Transverse colon (tissue), 4 donors: ENCODE measurements at regions not wholly inside any gene's neighbourhood (a gene's known extent, or its start where the extent isn't known, plus 50 kb on each side); places are given as distances from the start of the nearest gene placed in this dataset.

Experiments
- DNase-seq: peaks from one replicate; pipeline ENCODE4 v3.0.0-alpha.2; 2019
- H3K27ac ChIP-seq, 4 donors: fragments of 200-600 bp; sonication (generic); 2 replicates each; pipeline ENCODE4 v1.5.1; 2016 to 2018; ENCODE audit warnings: inconsistent platforms in 4 of 4
- H3K27me3 ChIP-seq: fragments of 200-600 bp; sonication (generic); 2 replicates; pipeline ENCODE4 v1.5.1; 2017; ENCODE audit warnings: inconsistent platforms
- H3K36me3 ChIP-seq, 4 donors: fragments of 200-600 bp; sonication (generic); 2 replicates each; pipeline ENCODE4 v1.5.1; 2017 to 2019; ENCODE audit warnings: inconsistent platforms in 4 of 4
- H3K4me1 ChIP-seq, 4 donors: fragments of 200-600 bp; sonication (generic); 2 replicates each; pipeline ENCODE4 v1.5.1; 2017 to 2020; ENCODE audit warnings: inconsistent platforms in 4 of 4
- H3K4me3 ChIP-seq, 4 donors: fragments of 200-600 bp; sonication (generic); 1 replicate in 1 of 4; 2 replicates in 3 of 4; pipeline versions ENCODE4 v1.5.1 to v1.6.1; 2017 to 2019; ENCODE audit warnings: inconsistent platforms in 4 of 4
- H3K9me3 ChIP-seq, 2 donors: fragments of 200-600 bp; sonication (generic); 2 replicates each; pipeline ENCODE4 v1.5.1; 2017 to 2019; ENCODE audit warnings: inconsistent platforms in 2 of 2
- EP300 ChIP-seq: sonication (generic); formaldehyde crosslinking; IDR thresholded peaks from one replicate; pipeline ENCODE4 v1.6.1; 2017; ENCODE audit warnings: antibody characterized with exemption, low read depth
- POLR2A ChIP-seq: fragments of 450-650 bp; IDR thresholded peaks from one replicate; pipeline ENCODE4 v1.6.1; 2016; ENCODE audit warnings: antibody characterized with exemption, mild to moderate bottlenecking, moderate library complexity
- POLR2AphosphoS5 ChIP-seq, 3 donors: sonication (generic); formaldehyde crosslinking; IDR thresholded peaks; one replicate each; pipeline ENCODE4 v1.6.1; 2016; ENCODE audit warnings: antibody characterized with exemption in 3 of 3
- WGBS, 2 donors: methylation state at CpG; one replicate each; pipeline ENCODE4 v1.1.5; 2018; ENCODE audit warnings: low coverage in 1 of 2; 5-methylcytosine and 5-hydroxymethylcytosine counted together
- in situ Hi-C, 4 donors: fragments of 200-750 bp; cut with MboI; loops; one replicate each; pipeline versions ENCODE4 v1.15.0 to v1.15.1; 2017; ENCODE audit warnings: low sequenced_read_pairs in 3 of 4, low pct_ligation_motif_present in 1 of 4, low pct_unique_long_range_greater_than_20kb in 1 of 4
- intact Hi-C: fragments of 100-400 bp; cut with DNase I; formaldehyde crosslinking; loops from one replicate; pipeline ENCODE4 v1.15.1; 2023; ENCODE audit warnings: low total_unique reads
- TF ChIP-seq, protein P1 (sequence below), 5 experiments: fragments of 200-600 bp in 3 of 5; fragments of 450-650 bp in 2 of 5; sonication (generic) in 3 of 5; IDR thresholded peaks; 1 replicate in 2 of 5; 2 replicates in 3 of 5; pipeline ENCODE4 v1.5.1; 2016 to 2017; ENCODE audit warnings: antibody characterized with exemption in 5 of 5, inconsistent platforms in 3 of 5, mild to moderate bottlenecking in 2 of 5, moderate library complexity in 1 of 5

GRCh38 chr2:21740484-21740883 is 616.7 kb downstream of the TDRD15 start:
- H3K36me3 ChIP-seq: no peaks in the 10 kb centered on the region
- H3K4me1 ChIP-seq: no peaks in the 10 kb centered on the region
- intact Hi-C loops: no loop called here
- no peak for DNase-seq
- 81 to 100% methylated on average over 1 to 2 of the region's 2 CpGs for WGBS, 2 donors
- no peaks in the 10 kb centered on the region for H3K27me3 ChIP-seq
- H3K4me3 ChIP-seq: no peak overlapping the region
- no peaks in the 10 kb centered on the region for H3K9me3 ChIP-seq
- TF ChIP-seq EP300: no peak
- TF ChIP-seq POLR2AphosphoS5 (IDR thresholded peaks at IDR 0.05): no peak
- TF ChIP-seq, protein P1, sequence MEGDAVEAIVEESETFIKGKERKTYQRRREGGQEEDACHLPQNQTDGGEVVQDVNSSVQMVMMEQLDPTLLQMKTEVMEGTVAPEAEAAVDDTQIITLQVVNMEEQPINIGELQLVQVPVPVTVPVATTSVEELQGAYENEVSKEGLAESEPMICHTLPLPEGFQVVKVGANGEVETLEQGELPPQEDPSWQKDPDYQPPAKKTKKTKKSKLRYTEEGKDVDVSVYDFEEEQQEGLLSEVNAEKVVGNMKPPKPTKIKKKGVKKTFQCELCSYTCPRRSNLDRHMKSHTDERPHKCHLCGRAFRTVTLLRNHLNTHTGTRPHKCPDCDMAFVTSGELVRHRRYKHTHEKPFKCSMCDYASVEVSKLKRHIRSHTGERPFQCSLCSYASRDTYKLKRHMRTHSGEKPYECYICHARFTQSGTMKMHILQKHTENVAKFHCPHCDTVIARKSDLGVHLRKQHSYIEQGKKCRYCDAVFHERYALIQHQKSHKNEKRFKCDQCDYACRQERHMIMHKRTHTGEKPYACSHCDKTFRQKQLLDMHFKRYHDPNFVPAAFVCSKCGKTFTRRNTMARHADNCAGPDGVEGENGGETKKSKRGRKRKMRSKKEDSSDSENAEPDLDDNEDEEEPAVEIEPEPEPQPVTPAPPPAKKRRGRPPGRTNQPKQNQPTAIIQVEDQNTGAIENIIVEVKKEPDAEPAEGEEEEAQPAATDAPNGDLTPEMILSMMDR (IDR thresholded peaks at IDR 0.05): no peak
- TF ChIP-seq POLR2A: no peak
- H3K27ac ChIP-seq: no peak overlapping the region
- in situ Hi-C loops: no loop called here

DNA sequence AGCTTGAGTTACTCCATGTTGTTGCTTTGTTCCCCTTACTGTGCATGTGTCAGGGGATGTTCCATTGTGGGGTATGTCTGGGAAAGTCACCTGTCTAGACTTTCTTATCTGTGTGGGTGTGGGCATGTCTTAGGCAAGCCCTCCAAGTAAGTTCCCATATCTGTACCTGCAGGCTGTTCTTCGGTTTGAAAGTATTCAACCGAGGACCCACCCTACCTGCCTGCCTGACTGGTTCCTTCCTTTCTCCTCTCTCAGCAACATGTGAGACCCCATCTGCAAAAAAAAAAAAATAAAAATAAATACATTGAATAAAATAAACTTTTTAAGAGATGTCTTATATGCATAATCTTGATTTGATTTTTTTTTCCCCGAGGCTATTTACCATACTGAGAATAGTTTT is 622.7 kb downstream of the TDRD15 start:
- H3K9me3 ChIP-seq: no peaks in the 10 kb centered on the region
- intact Hi-C loops: no loop called here
- H3K36me3 ChIP-seq: no peaks in the 10 kb centered on the region
- no peak overlapping the region for H3K27ac ChIP-seq
- no peaks in the 10 kb centered on the region for H3K4me1 ChIP-seq
- in situ Hi-C loops: no loop called here
- H3K4me3 ChIP-seq: no peak overlapping the region
- TF ChIP-seq EP300 (no peak), POLR2A (no peak), POLR2AphosphoS5 (IDR thresholded peaks at IDR 0.05) (no peak)
- TF ChIP-seq, protein P1 (IDR thresholded peaks at IDR 0.05): no peak
- WGBS, 2 donors: 84 to 85% methylated on average over 3 of the region's 3 CpGs
- no peaks in the 10 kb centered on the region for H3K27me3 ChIP-seq
- DNase-seq: no peak

DNA sequence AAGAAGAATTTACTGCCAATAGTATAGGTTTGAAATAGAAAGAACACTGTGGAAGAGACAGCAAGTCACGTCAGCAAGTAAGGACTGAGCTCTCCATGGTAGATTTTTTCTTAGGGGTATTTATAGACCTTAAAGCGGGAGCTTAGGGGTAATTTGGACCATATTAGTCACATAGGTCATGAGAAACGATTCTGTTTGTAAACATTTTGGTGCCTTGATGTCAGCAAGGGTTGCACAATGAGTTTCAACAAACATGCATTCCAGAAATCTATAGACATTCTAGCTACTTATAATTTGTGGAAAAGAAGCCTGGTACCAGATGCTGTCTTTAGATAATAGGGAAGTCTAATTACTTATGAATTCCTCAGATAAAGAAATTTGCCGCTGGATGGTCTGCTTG is 624.7 kb downstream of the TDRD15 start:
- Histone ChIP-seq H3K4me3 (no peak overlapping the region), H3K36me3 (no peaks in the 10 kb centered on the region), H3K27ac (no peak overlapping the region), H3K4me1 (no peaks in the 10 kb centered on the region), H3K9me3 (no peaks in the 10 kb centered on the region), H3K27me3 (no peaks in the 10 kb centered on the region)
- WGBS, 2 donors: 50 to 59% methylated on average over 4 of the region's 4 CpGs
- in situ Hi-C loops (no loop called here), intact Hi-C loops (no loop called here)
- TF ChIP-seq EP300 (no peak), POLR2AphosphoS5 (IDR thresholded peaks at IDR 0.05) (no peak), POLR2A (no peak)
- TF ChIP-seq, protein P1 (IDR thresholded peaks at IDR 0.05): no peak
- DNase-seq: no peak

DNA sequence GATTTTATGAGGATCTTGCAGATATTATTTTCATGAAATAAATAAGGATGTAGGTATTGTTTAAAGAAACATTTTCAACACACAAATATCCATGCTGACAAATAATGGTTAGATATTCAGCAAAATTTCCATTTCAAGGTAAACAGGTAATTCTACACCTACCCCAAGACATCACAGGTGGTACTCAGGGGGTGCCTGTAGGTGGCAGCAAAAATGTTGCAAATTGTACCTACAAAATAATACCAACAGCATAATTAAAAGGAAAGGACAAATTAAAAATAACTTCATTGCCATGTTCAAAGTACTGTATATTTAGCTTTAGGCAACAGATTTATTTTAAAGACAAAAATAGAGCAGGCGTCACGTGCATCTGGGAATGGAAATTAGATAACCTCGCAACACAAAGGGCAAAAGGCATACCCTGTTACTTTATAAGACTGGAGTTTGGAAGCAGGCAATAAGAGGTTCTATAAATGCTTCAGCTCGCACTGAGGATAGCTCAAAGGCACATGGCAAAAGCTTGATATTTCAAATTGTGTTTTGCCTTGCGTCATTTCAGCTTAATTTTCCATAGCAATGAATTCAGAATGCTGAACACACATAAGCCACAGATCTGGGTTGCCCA is 630.5 kb downstream of the TDRD15 start:
- no peak overlapping the region for H3K4me3 ChIP-seq
- 72 to 79% methylated on average over 2 to 5 of the region's 5 CpGs for WGBS, 2 donors
- no peak for DNase-seq
- no peaks in the 10 kb centered on the region for H3K9me3 ChIP-seq
- TF ChIP-seq, protein P1 (IDR thresholded peaks at IDR 0.05): no peak
- no peak for TF ChIP-seq POLR2A
- TF ChIP-seq POLR2AphosphoS5 (IDR thresholded peaks at IDR 0.05): no peak
- TF ChIP-seq EP300: no peak
- in situ Hi-C loops: no loop called here
- H3K27ac ChIP-seq: no peak overlapping the region
- intact Hi-C loops: no loop called here
- no peaks in the 10 kb centered on the region for H3K36me3 ChIP-seq
- no peaks in the 10 kb centered on the region for H3K4me1 ChIP-seq
- no peaks in the 10 kb centered on the region for H3K27me3 ChIP-seq
